Right lobe of liver (tissue), 6 donors: ENCODE measurements at regions not wholly inside any gene's neighbourhood (a gene's known extent, or its start where the extent isn't known, plus 50 kb on each side); places are given as distances from the start of the nearest gene placed in this dataset.

Source experiments
- ATAC-seq, 4 donors: fragments of 200-7000 bp; cut with Tn5 transposase; one replicate each; pipeline ENCODE4 v1.9.1; 2020; ENCODE audit warnings: mild to moderate bottlenecking in 4 of 4, moderate library complexity in 4 of 4
- DNase-seq, 3 donors: peaks; one replicate each; pipeline ENCODE4 v3.0.0-alpha.2; 2020
- H3K27ac ChIP-seq, 3 donors: fragments of 200-600 bp; one replicate each; pipeline ENCODE4 v1.8.0; 2022
- H3K27me3 ChIP-seq, 2 donors: fragments of 200-600 bp; one replicate each; pipeline ENCODE4 v1.8.0; 2022
- H3K36me3 ChIP-seq, 4 donors: fragments of 200-600 bp; sonication (generic) in 1 of 4; one replicate each; pipeline versions ENCODE4 v1.5.1 to v1.8.0; 2017 to 2022; ENCODE audit warnings: control low read depth in 1 of 4
- H3K4me1 ChIP-seq, 4 donors: fragments of 200-600 bp; sonication (generic) in 1 of 4; one replicate each; pipeline versions ENCODE4 v1.5.1 to v1.8.0; 2017 to 2022; ENCODE audit warnings: control low read depth in 1 of 4
- H3K4me3 ChIP-seq, 3 donors: fragments of 200-600 bp; one replicate each; pipeline ENCODE4 v1.8.0; 2022
- H3K9me3 ChIP-seq, 4 donors: fragments of 200-600 bp; sonication (generic) in 1 of 4; one replicate each; pipeline versions ENCODE4 v1.5.1 to v1.8.0; 2017 to 2022; ENCODE audit warnings: control low read depth in 1 of 4
- POLR2A ChIP-seq: fragments of 450-650 bp; IDR thresholded peaks from one replicate; pipeline ENCODE4 v1.6.1; 2017; ENCODE audit warnings: antibody characterized with exemption, mild to moderate bottlenecking
- WGBS: methylation state at CpG from one replicate; pipeline ENCODE4 v1.1.6; 2018; ENCODE audit warnings: low coverage, low lambda C conversion rate; ENCODE audit not compliant: insufficient coverage; ENCODE audit errors: missing lambda C conversion rate; 5-methylcytosine and 5-hydroxymethylcytosine counted together
- intact Hi-C, 2 donors: fragments of 100-400 bp; cut with DNase I; formaldehyde crosslinking; loops; one replicate each; pipeline versions ENCODE4 v1.11.2 to v1.14.1; 2022
- TF ChIP-seq, protein P1 (sequence below), 4 donors: fragments of 200-600 bp in 3 of 4; fragments of 450-650 bp in 1 of 4; IDR thresholded peaks; one replicate each; pipeline versions ENCODE4 v1.5.1 to v1.8.0; 2016 to 2022; ENCODE audit warnings: antibody characterized with exemption in 4 of 4, mild to moderate bottlenecking in 2 of 4
- donor health status: DM: no; HTN: yes; CAD: no.
- donor health status: DM: no; HTN: no; CAD: no.
- donor health status: DM: no; HTN: no; CAD: no.
- donor health status: DM: no; HTN: yes; CAD: no.
- donor health status: DM: no; HTN: yes; CAD: no.

DNA sequence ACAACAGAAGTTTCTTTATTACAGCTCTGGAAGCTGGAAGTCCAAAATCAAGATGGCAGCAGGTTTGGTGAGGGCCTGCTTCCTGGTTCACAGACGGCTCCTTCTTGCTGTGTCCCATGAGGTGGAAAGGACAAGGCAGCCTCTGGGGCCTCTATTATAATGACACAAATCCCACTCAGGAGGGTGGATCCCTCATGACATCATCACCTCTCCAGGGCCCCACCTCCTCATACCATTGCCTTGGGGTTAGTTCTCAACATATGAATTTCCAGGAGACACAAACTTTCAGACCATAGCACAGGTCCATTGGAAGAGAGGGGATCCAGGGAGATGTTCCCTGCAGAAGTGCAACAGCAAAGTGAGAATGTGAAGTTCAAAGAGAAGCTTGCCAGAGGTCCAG, 202.8 kb downstream of the TFCP2L1 start:
- no peaks in the 10 kb centered on the region for H3K4me1 ChIP-seq
- H3K27me3 ChIP-seq: no peaks in the 10 kb centered on the region
- no peaks in the 10 kb centered on the region for H3K9me3 ChIP-seq
- TF ChIP-seq POLR2A: no peak
- TF ChIP-seq, protein P1, sequence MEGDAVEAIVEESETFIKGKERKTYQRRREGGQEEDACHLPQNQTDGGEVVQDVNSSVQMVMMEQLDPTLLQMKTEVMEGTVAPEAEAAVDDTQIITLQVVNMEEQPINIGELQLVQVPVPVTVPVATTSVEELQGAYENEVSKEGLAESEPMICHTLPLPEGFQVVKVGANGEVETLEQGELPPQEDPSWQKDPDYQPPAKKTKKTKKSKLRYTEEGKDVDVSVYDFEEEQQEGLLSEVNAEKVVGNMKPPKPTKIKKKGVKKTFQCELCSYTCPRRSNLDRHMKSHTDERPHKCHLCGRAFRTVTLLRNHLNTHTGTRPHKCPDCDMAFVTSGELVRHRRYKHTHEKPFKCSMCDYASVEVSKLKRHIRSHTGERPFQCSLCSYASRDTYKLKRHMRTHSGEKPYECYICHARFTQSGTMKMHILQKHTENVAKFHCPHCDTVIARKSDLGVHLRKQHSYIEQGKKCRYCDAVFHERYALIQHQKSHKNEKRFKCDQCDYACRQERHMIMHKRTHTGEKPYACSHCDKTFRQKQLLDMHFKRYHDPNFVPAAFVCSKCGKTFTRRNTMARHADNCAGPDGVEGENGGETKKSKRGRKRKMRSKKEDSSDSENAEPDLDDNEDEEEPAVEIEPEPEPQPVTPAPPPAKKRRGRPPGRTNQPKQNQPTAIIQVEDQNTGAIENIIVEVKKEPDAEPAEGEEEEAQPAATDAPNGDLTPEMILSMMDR (IDR thresholded peaks at IDR 0.05): no peak
- no peak overlapping the region for H3K4me3 ChIP-seq
- 60% methylated on average over 1 of the region's 1 CpG for WGBS
- no peaks in the 10 kb centered on the region for H3K36me3 ChIP-seq
- intact Hi-C loops: loop anchor here in 1 of 2 donors (5.0 kb wide), 1 partner anchor 385 kb away; no protein-coding TSS in a partner anchor
- ATAC-seq (no peak), DNase-seq (no peak)
- no peak overlapping the region for H3K27ac ChIP-seq

DNA sequence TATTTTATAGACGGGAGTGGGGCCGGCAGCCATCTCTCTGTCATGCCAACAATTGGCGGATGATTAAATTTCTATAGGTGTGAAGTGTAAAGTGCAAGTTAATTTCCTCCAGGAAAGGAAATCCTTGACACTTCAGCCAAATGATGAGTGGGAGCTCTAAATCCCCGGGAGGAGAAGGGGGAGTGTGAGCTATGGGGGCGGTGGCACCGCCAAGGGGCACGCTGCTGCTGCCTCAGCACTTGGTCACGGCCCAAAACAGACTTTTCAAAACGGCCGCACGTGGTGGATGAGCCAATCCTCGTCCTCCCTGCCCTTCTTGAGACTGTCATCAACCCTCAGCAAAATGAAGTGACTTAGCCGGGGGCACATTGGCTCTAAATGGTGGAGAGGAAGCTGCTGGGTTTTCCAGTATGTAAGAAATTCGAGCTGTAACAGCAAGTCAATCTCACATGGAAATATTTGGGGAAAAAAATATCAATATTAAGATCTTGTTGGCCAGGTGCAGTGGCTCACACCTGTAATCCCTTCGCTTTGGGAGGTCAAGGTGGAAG, 200.8 kb downstream of the TFCP2L1 start:
- H3K27ac ChIP-seq: no peak overlapping the region
- no peaks in the 10 kb centered on the region for H3K27me3 ChIP-seq
- intact Hi-C loops: loop anchor here in 1 of 2 donors (5.0 kb wide), 1 partner anchor 387 kb away; no protein-coding TSS in a partner anchor
- no peak overlapping the region for H3K4me3 ChIP-seq
- H3K9me3 ChIP-seq: no peaks in the 10 kb centered on the region
- no peak for DNase-seq
- no peak for TF ChIP-seq POLR2A
- TF ChIP-seq, protein P1 (IDR thresholded peaks at IDR 0.05): no peak
- no peaks in the 10 kb centered on the region for H3K36me3 ChIP-seq
- WGBS: 35% methylated on average over 11 of the region's 15 CpGs
- ATAC-seq: no peak
- H3K4me1 ChIP-seq: no peaks in the 10 kb centered on the region

DNA sequence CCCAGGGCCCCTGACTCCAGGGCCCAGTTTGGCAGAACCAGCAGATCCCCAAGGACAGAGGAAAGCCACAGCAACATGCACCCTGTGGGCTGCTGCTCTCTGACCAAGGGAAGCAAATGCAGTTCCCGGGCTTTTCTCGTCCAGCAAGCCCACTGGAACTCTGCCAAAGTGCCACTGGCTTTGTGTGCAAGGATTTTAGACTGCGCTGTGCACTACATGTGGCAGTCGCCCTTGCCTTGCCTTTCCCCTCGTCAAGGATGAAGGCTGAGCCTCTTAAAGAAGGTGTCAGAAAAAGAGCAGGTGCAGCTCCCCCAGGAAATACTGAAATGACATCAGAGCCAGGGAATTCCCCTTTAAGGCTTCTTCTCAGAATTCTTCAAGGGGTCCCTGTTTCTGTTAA, 199.2 kb downstream of the TFCP2L1 start:
- Histone ChIP-seq H3K4me1 (no peaks in the 10 kb centered on the region), H3K27ac (no peak overlapping the region), H3K4me3 (no peak overlapping the region), H3K36me3 (no peaks in the 10 kb centered on the region), H3K27me3 (no peaks in the 10 kb centered on the region), H3K9me3 (no peaks in the 10 kb centered on the region)
- 34% methylated on average over 5 of the region's 5 CpGs for WGBS
- TF ChIP-seq POLR2A: no peak
- TF ChIP-seq, protein P1 (IDR thresholded peaks at IDR 0.05): no peak
- intact Hi-C loops: no loop called here
- ATAC-seq: no peak
- no peak for DNase-seq

DNA sequence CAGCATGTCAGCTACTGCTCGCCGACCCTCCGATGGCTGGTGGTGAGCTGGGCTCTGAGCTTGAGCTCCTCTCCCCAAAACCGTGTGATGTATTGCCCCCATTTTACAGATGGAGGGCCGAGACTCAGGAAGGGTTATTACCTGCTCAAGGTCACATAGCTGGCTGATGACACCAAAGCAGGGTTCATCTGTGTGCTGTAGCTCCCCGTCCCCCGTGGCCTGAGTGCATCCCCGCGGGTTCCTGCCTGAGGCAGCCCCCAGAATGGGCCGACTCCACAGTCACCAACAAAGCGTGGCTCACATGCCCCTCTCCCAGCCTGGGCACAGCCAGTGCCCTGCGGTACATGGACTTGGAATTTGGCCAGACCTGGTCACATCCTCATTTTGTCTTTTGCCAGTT, 198.6 kb downstream of the TFCP2L1 start:
- DNase-seq: no peak
- Histone ChIP-seq H3K9me3 (no peaks in the 10 kb centered on the region), H3K4me3 (no peak overlapping the region), H3K4me1 (no peaks in the 10 kb centered on the region), H3K36me3 (no peaks in the 10 kb centered on the region), H3K27ac (no peak overlapping the region), H3K27me3 (no peaks in the 10 kb centered on the region)
- WGBS: 62% methylated on average over 8 of the region's 12 CpGs
- TF ChIP-seq POLR2A: no peak
- TF ChIP-seq, protein P1 (IDR thresholded peaks at IDR 0.05): no peak
- intact Hi-C loops: no loop called here
- ATAC-seq: no peak

DNA sequence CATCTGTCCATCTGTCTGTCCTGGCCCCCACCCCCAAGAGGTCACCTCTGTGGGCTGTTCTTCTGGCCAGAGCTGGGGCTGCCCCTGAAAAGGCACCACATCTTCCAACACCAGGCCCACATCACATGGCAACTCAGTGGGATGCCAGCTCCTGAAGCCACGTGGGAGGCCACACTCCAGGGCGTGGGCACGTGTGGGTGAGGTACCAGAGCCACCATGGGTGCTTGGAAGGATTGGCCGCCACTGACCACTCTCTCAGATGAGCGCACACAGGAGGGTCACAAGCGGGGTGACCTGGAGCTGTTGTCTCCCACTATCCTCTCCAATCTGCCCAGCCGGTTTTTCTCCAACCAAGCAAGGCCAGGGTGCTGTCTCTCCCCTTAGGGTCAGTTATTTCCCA, 197.9 kb downstream of the TFCP2L1 start:
- Histone ChIP-seq H3K27ac (no peak overlapping the region), H3K4me3 (no peak overlapping the region), H3K27me3 (no peaks in the 10 kb centered on the region), H3K36me3 (no peaks in the 10 kb centered on the region), H3K4me1 (no peaks in the 10 kb centered on the region), H3K9me3 (no peaks in the 10 kb centered on the region)
- TF ChIP-seq POLR2A: no peak
- TF ChIP-seq, protein P1 (IDR thresholded peaks at IDR 0.05): no peak
- no peak for ATAC-seq
- WGBS: 64% methylated on average over 4 of the region's 7 CpGs
- intact Hi-C loops: no loop called here
- DNase-seq: no peak
